Cardiac fibroblast (primary cell): ENCODE measurements at regions not wholly inside any gene's neighbourhood (a gene's known extent, or its start where the extent isn't known, plus 50 kb on each side); places are given as distances from the start of the nearest gene placed in this dataset.

ENCODE experiments used
- DNase-seq, 2 donors: peaks; one replicate each; pipeline versions ENCODE4 v3.0.0 to v3.0.0-alpha.2; 2010; ENCODE audit warnings: low read depth in 2 of 2
- H3K4me3 ChIP-seq, 2 donors: replicated peaks in 1 of 2; 1 replicate in 1 of 2; 2 replicates in 1 of 2; pipeline ENCODE4 v1.5.1; 2011; ENCODE audit warnings: low read depth in 2 of 2, low read length in 2 of 2, mild to moderate bottlenecking in 2 of 2, moderate library complexity in 1 of 2
- CTCF ChIP-seq: IDR thresholded peaks from one replicate; pipeline ENCODE4 v1.5.1; 2011; ENCODE audit warnings: low read depth, mild to moderate bottlenecking, low read length, inconsistent platforms

GRCh38 chr4:123346330-123346940 is 50.2 kb upstream of the SPRY1 start:
- no peak overlapping the region for H3K4me3 ChIP-seq
- no peak for TF ChIP-seq CTCF
- no peak for DNase-seq
